ENCODE measurements at regions not wholly inside any gene's neighbourhood (a gene's known extent, or its start where the extent isn't known, plus 50 kb on each side); places are given as distances from the start of the nearest gene placed in this dataset.
"Not testable (repeated sequence)": the region's sequence is repeated elsewhere in the genome, so short reads cannot be mapped to it uniquely, and the experiment has no call there.

- H3K4me3 Mint-ChIP-seq (ENCODE audit: low read depth), result no peak overlapping the region
- no peak for DNase-seq (ENCODE audit: low spot score, unreplicated experiment)
- H3K36me3 Mint-ChIP-seq (ENCODE audit: insufficient read depth), result no peaks in the 10 kb centered on the region
- peaks cover 3% of the 10 kb centered on the region for H3K4me1 Mint-ChIP-seq (ENCODE audit: low read depth)
- H3K27me3 Mint-ChIP-seq, result peaks cover 13% of the 10 kb centered on the region
- no peak overlapping the region for H3K27ac Mint-ChIP-seq
- H3K9me3 Mint-ChIP-seq (ENCODE audit: low read depth), result no peaks in the 10 kb centered on the region
- no peak for TF ChIP-seq CTCF (IDR thresholded peaks at IDR 0.05; ENCODE audit: unreplicated experiment)
Observed at GRCh38 chr17:51366866-51367265, 106.5 kb downstream of the UTP18 start.

DNA sequence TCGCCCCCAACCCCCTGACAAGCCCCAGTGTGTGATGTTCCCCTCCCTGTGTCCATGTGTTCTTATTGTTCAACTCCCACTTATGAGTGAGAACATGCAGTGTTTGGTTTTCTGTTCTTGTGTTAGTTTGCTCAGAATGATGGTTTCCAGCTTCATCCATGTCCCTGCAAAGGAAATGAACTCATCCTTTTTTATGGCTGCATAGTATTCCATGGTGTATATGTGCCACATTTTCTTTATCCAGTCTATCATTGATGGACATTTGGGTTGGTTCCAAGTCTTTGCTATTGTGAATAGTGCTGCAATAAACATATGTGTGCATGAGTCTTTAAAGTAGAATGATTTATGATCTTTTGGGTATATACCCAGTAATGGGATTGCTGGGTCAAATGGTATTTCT is 107.5 kb downstream of the UTP18 start:
- not testable (repeated sequence) for DNase-seq (ENCODE audit: low spot score, unreplicated experiment); H3K4me1 Mint-ChIP-seq (ENCODE audit: low read depth); H3K9me3 Mint-ChIP-seq (ENCODE audit: low read depth); H3K27ac Mint-ChIP-seq; H3K36me3 Mint-ChIP-seq (ENCODE audit: insufficient read depth); H3K4me3 Mint-ChIP-seq (ENCODE audit: low read depth)
- peaks cover 13% of the 10 kb centered on the region for H3K27me3 Mint-ChIP-seq

DNA sequence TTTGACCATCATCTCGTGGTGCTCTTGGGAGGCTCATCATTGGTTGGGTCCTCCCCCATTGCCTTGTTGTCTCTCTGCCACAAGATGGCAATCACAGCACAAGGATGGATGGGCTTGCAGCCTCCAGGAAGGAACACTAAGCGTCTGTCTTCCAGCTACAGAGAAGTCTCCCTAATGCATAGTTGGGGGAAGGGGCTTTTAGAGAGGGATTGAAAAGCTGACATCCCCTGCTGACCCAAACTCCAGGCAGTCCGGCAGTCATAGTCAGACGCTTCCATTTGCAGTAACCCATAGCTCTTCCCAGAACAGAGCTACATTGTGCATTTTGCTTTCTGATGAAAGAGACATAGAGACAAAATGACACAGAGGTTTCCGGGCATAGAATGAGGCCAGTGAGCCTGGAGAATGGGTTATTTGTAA is 111.4 kb downstream of the UTP18 start:
- no peak overlapping the region for H3K27ac Mint-ChIP-seq
- DNase-seq (ENCODE audit: low spot score, unreplicated experiment), result peak; percentile 28
- H3K27me3 Mint-ChIP-seq, result peaks cover 7% of the 10 kb centered on the region
- no peaks in the 10 kb centered on the region for H3K9me3 Mint-ChIP-seq (ENCODE audit: low read depth)
- H3K4me1 Mint-ChIP-seq (ENCODE audit: low read depth), result peaks cover 5% of the 10 kb centered on the region
- H3K36me3 Mint-ChIP-seq (ENCODE audit: insufficient read depth), result no peaks in the 10 kb centered on the region
- no peak overlapping the region for H3K4me3 Mint-ChIP-seq (ENCODE audit: low read depth)
- peak; percentile 76 for TF ChIP-seq CTCF (IDR thresholded peaks at IDR 0.05; ENCODE audit: unreplicated experiment)

DNA sequence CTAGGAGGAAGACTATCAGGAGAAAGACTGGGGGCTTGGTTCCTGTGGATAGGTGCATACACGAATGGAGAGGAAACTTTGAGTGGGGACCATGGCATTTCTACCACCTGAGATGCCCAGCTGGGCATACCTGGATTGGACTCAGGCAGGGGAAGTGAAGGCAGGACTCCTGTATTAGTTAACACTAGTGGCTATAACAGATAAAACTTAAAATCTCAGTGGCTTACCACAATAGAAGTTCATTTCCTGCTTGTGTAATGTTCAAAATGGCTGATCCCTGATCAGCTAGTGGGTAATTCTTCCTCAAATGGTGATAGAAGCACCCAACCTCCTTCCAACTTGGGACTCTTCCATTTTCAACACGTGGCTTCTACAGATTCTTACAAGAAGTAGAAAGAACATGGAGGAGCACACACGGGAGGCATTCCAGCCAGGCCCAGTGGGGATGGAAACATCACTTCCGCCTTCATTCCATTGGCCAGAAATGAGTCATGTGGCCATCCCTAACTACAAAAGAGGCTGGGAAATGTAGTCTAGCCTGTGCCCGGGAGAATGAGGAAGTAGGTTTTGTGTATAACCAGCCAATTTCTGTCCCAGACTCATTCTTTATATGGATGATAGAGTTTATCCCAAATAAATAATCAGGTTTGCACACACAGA is 112.1 kb downstream of the UTP18 start:
- H3K36me3 Mint-ChIP-seq (ENCODE audit: insufficient read depth), result no peaks in the 10 kb centered on the region
- peaks cover 7% of the 10 kb centered on the region for H3K27me3 Mint-ChIP-seq
- H3K4me1 Mint-ChIP-seq (ENCODE audit: low read depth), result peaks cover 5% of the 10 kb centered on the region
- no peaks in the 10 kb centered on the region for H3K9me3 Mint-ChIP-seq (ENCODE audit: low read depth)
- TF ChIP-seq CTCF (IDR thresholded peaks at IDR 0.05; ENCODE audit: unreplicated experiment), result no peak
- peak overlapping the region; percentile 50 for H3K4me3 Mint-ChIP-seq (ENCODE audit: low read depth)
- no peak overlapping the region for H3K27ac Mint-ChIP-seq
- DNase-seq (ENCODE audit: low spot score, unreplicated experiment), result no peak

- H3K4me3 Mint-ChIP-seq (ENCODE audit: low read depth), result no peak overlapping the region
- no peak overlapping the region for H3K27ac Mint-ChIP-seq
- TF ChIP-seq CTCF (IDR thresholded peaks at IDR 0.05; ENCODE audit: unreplicated experiment), result no peak
- H3K27me3 Mint-ChIP-seq, result peaks cover 7% of the 10 kb centered on the region
- no peaks in the 10 kb centered on the region for H3K9me3 Mint-ChIP-seq (ENCODE audit: low read depth)
- DNase-seq (ENCODE audit: low spot score, unreplicated experiment), result no peak
- H3K36me3 Mint-ChIP-seq (ENCODE audit: insufficient read depth), result no peaks in the 10 kb centered on the region
- peaks cover 5% of the 10 kb centered on the region for H3K4me1 Mint-ChIP-seq (ENCODE audit: low read depth)
Observed at GRCh38 chr17:51373489-51374152, 113.3 kb downstream of the UTP18 start.

GRCh38 chr17:51374209-51374608 is 113.9 kb downstream of the UTP18 start:
- Mint-ChIP-seq H3K4me3 (ENCODE audit: low read depth) (no peak overlapping the region), H3K27ac (no peak overlapping the region), H3K36me3 (ENCODE audit: insufficient read depth) (no peaks in the 10 kb centered on the region), H3K27me3 (peaks cover 7% of the 10 kb centered on the region), H3K4me1 (ENCODE audit: low read depth) (peaks cover 5% of the 10 kb centered on the region), H3K9me3 (ENCODE audit: low read depth) (no peaks in the 10 kb centered on the region)
- no peak for TF ChIP-seq CTCF (IDR thresholded peaks at IDR 0.05; ENCODE audit: unreplicated experiment)
- no peak for DNase-seq (ENCODE audit: low spot score, unreplicated experiment)
